ENCODE measurements at regions not wholly inside any gene's neighbourhood (a gene's known extent, or its start where the extent isn't known, plus 50 kb on each side); places are given as distances from the start of the nearest gene placed in this dataset.
"Not testable (repeated sequence)": the region's sequence is repeated elsewhere in the genome, so short reads cannot be mapped to it uniquely, and the experiment has no call there.

DNA sequence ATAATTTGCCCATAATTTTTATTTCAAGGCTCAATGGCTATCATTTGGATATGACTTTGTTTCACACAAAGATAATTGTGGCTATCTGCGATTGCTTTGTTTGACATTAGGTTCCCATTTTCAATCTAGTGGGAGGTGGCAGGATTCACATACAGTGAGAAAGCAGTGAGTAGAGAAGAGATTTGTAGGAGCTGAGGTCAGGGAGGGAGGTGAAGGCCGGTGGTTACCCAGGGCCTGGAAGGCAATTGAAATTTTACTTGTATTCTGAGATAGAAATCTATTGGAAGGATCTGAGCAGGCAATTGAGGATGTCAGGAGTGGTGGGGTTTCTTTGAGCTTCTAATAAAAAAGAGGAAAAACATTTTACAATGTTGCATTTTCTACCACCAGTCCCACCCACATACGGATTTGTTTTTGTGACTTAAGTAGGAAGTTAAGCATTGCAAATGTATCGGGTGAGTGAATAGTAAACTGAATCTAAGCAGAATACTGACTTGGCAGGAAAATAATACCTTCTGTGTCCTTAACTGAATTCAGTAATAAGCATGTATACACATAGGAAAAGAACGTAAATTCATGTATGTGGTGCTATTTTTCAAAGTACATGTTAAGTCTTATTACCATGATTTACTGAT, 80.1 kb upstream of the CDK13 start:
- not testable (repeated sequence) for DNase-seq (ENCODE audit: low spot score); H3K27ac ChIP-seq (replicated peaks; ENCODE audit: low read length); H3K23ac ChIP-seq (ENCODE audit: low read depth, low read length, poor library complexity); H3K27me3 ChIP-seq (ENCODE audit: control insufficient read depth in 3 of 3, insufficient read depth in 3 of 3, low read depth in 1 of 3, low read length in 3 of 3); H3K9me3 ChIP-seq (replicated peaks in 1 of 2; ENCODE audit: control insufficient read depth in 2 of 2, insufficient read depth in 1 of 2, low read depth in 1 of 2, low read length in 2 of 2); H3K4me2 ChIP-seq (ENCODE audit: insufficient read depth, low read length, poor library complexity, severe bottlenecking); H2BK5ac ChIP-seq (ENCODE audit: low read length); H4K8ac ChIP-seq (ENCODE audit: low read depth, low read length); H2AK5ac ChIP-seq (ENCODE audit: low read depth, low read length); H3K36me3 ChIP-seq (replicated peaks in 1 of 2; ENCODE audit: control insufficient read depth in 2 of 2, insufficient read depth in 2 of 2, low read length in 2 of 2); H2BK12ac ChIP-seq (ENCODE audit: low read length); H2AFZ ChIP-seq (ENCODE audit: low read length); H4K91ac ChIP-seq (ENCODE audit: low read depth, low read length, poor library complexity); H3K14ac ChIP-seq (ENCODE audit: low read length); H2BK120ac ChIP-seq (ENCODE audit: low read depth, low read length); H3K4me1 ChIP-seq (ENCODE audit: control insufficient read depth in 2 of 2, insufficient read depth in 1 of 2, low read depth in 1 of 2, low read length in 2 of 2); H3K18ac ChIP-seq (ENCODE audit: low read length); H3K79me1 ChIP-seq (ENCODE audit: low read depth, low read length); H3K4ac ChIP-seq (ENCODE audit: low read length); H3K4me3 ChIP-seq (ENCODE audit: low read length in 2 of 2); H3K9ac ChIP-seq (ENCODE audit: low read depth, low read length, poor library complexity); H2BK15ac ChIP-seq (ENCODE audit: low read length)
- no CpG with 5 or more reads among the region's 5 CpGs for WGBS, 2 donors (ENCODE audit: extremely low coverage in 2 of 2, insufficient read length in 2 of 2, insufficient replicate concordance in 1 of 2)

DNA sequence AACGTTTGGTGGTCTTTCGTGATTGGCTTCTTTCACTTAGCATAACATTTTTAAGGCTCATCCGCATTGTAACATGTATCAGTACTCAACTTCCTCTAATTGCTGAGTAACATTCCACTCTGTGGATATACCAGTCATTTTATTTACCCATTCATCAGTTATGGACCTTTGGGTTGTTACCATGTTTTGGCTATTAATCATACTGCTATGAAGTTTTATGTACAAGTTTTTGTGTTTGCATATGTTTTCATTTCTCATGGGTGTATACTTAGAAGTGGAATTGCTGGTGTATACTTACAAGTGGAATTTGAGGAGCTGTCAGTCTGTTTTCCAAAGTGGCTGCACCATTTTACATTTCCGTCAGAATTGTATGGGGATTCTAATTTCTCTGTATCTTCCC, 78.4 kb upstream of the CDK13 start:
- DNase-seq (ENCODE audit: low spot score); H4K8ac ChIP-seq (ENCODE audit: low read depth, low read length); H4K91ac ChIP-seq (ENCODE audit: low read depth, low read length, poor library complexity); H3K4ac ChIP-seq (ENCODE audit: low read length); H3K36me3 ChIP-seq (replicated peaks in 1 of 2; ENCODE audit: control insufficient read depth in 2 of 2, insufficient read depth in 2 of 2, low read length in 2 of 2); H2AK5ac ChIP-seq (ENCODE audit: low read depth, low read length); H3K4me2 ChIP-seq (ENCODE audit: insufficient read depth, low read length, poor library complexity, severe bottlenecking); H3K9ac ChIP-seq (ENCODE audit: low read depth, low read length, poor library complexity); H2BK12ac ChIP-seq (ENCODE audit: low read length); H2BK120ac ChIP-seq (ENCODE audit: low read depth, low read length); H3K14ac ChIP-seq (ENCODE audit: low read length); H2BK15ac ChIP-seq (ENCODE audit: low read length); H3K79me1 ChIP-seq (ENCODE audit: low read depth, low read length); H3K23ac ChIP-seq (ENCODE audit: low read depth, low read length, poor library complexity); H3K9me3 ChIP-seq (replicated peaks in 1 of 2; ENCODE audit: control insufficient read depth in 2 of 2, insufficient read depth in 1 of 2, low read depth in 1 of 2, low read length in 2 of 2); H3K4me3 ChIP-seq (ENCODE audit: low read length in 2 of 2); H2BK5ac ChIP-seq (ENCODE audit: low read length); H3K27ac ChIP-seq (replicated peaks; ENCODE audit: low read length); H3K4me1 ChIP-seq (ENCODE audit: control insufficient read depth in 2 of 2, insufficient read depth in 1 of 2, low read depth in 1 of 2, low read length in 2 of 2); H2AFZ ChIP-seq (ENCODE audit: low read length); H3K27me3 ChIP-seq (ENCODE audit: control insufficient read depth in 3 of 3, insufficient read depth in 3 of 3, low read depth in 1 of 3, low read length in 3 of 3); H3K18ac ChIP-seq (ENCODE audit: low read length): not testable (repeated sequence)
- WGBS, 2 donors (ENCODE audit: extremely low coverage in 2 of 2, insufficient read length in 2 of 2, insufficient replicate concordance in 1 of 2) = no CpG with 5 or more reads among the region's 4 CpGs

DNA sequence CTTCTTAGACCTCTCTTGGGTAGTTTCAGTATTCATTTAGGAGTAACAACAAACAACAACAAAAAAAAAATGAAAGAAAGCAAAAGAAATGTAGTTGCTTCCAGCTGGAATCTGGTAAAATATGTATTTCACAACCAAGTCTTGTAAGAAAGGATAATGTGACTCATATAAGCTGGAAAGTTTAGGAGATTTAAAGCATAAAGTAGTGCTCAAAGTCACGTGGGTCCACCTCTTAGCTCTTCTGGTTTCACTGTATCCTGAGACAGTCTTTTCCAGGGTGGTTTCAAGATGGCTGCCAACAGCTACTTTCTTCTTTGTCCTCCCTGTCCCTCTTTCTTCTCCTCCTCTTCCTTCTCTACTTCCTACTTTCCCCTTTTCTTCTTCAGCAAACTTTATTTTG, 69.5 kb upstream of the CDK13 start:
- H4K8ac ChIP-seq (ENCODE audit: low read depth, low read length) = no peak overlapping the region
- H3K4ac ChIP-seq (ENCODE audit: low read length) = no peak overlapping the region
- no peak overlapping the region for H2BK120ac ChIP-seq (ENCODE audit: low read depth, low read length)
- no peak overlapping the region for H2BK5ac ChIP-seq (ENCODE audit: low read length)
- peaks cover 2 to 3% of the 10 kb centered on the region in 2 donors for H3K9me3 ChIP-seq (replicated peaks in 1 of 2; ENCODE audit: control insufficient read depth in 2 of 2, insufficient read depth in 1 of 2, low read depth in 1 of 2, low read length in 2 of 2)
- H3K79me1 ChIP-seq (ENCODE audit: low read depth, low read length) = no peaks in the 10 kb centered on the region
- H2AK5ac ChIP-seq (ENCODE audit: low read depth, low read length) = no peak overlapping the region
- H3K9ac ChIP-seq (ENCODE audit: low read depth, low read length, poor library complexity) = no peak overlapping the region
- H4K91ac ChIP-seq (ENCODE audit: low read depth, low read length, poor library complexity) = peak overlapping the region; percentile 14
- no peak overlapping the region for H2BK15ac ChIP-seq (ENCODE audit: low read length)
- H3K4me3 ChIP-seq (ENCODE audit: low read length in 2 of 2) = no peak overlapping the region
- no CpG with 5 or more reads among the region's 1 CpG for WGBS, 2 donors (ENCODE audit: extremely low coverage in 2 of 2, insufficient read length in 2 of 2, insufficient replicate concordance in 1 of 2)
- H3K4me2 ChIP-seq (ENCODE audit: insufficient read depth, low read length, poor library complexity, severe bottlenecking) = no peak overlapping the region
- no peak overlapping the region for H3K27ac ChIP-seq (replicated peaks; ENCODE audit: low read length)
- H3K23ac ChIP-seq (ENCODE audit: low read depth, low read length, poor library complexity) = no peak overlapping the region
- no peaks in the 10 kb centered on the region for H3K36me3 ChIP-seq (replicated peaks in 1 of 2; ENCODE audit: control insufficient read depth in 2 of 2, insufficient read depth in 2 of 2, low read length in 2 of 2)
- no peaks in the 10 kb centered on the region for H3K4me1 ChIP-seq (ENCODE audit: control insufficient read depth in 2 of 2, insufficient read depth in 1 of 2, low read depth in 1 of 2, low read length in 2 of 2)
- no peak for DNase-seq (ENCODE audit: low spot score)
- no peak overlapping the region for H3K18ac ChIP-seq (ENCODE audit: low read length)
- H2AFZ ChIP-seq (ENCODE audit: low read length) = peak overlapping the region; percentile 38
- H3K14ac ChIP-seq (ENCODE audit: low read length) = no peak overlapping the region
- H3K27me3 ChIP-seq (ENCODE audit: control insufficient read depth in 3 of 3, insufficient read depth in 3 of 3, low read depth in 1 of 3, low read length in 3 of 3) = no peaks in the 10 kb centered on the region
- no peak overlapping the region for H2BK12ac ChIP-seq (ENCODE audit: low read length)

DNA sequence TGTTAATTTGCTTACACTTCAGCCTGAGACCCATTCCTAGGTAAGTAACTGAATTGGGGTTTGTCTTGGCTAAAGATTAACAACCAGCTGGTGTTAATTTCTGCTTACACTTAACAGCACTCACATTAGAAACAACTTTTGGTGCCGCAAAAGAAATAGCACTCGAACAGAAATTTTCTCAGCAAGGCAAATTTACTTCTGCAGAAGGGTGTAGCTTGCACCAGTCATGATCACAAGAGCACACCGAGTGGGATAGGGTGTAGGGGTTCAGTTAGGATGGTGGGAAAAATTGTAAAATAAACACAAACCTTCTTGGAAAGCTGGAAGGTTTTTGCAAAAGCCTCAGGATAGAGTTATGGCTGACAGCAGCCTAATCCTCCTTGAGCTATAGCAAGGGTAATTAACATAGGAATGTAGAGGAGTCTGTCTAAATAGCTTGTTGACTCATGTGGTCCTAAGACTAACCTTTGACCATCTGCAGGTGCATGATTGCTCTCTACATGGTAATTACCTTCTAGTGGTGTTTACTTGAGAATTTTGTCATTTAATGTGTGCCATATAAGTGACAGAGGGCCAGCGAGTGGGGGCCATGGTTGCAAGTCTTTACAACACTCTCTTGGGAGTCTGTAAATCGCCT, 67.8 kb upstream of the CDK13 start:
- H2BK120ac ChIP-seq (ENCODE audit: low read depth, low read length) = no peak overlapping the region
- no peaks in the 10 kb centered on the region for H3K4me1 ChIP-seq (ENCODE audit: control insufficient read depth in 2 of 2, insufficient read depth in 1 of 2, low read depth in 1 of 2, low read length in 2 of 2)
- no peak overlapping the region for H3K4ac ChIP-seq (ENCODE audit: low read length)
- no peak overlapping the region for H3K23ac ChIP-seq (ENCODE audit: low read depth, low read length, poor library complexity)
- H3K79me1 ChIP-seq (ENCODE audit: low read depth, low read length) = no peaks in the 10 kb centered on the region
- DNase-seq (ENCODE audit: low spot score) = no peak
- H2AFZ ChIP-seq (ENCODE audit: low read length) = no peak overlapping the region
- H3K27me3 ChIP-seq (ENCODE audit: control insufficient read depth in 3 of 3, insufficient read depth in 3 of 3, low read depth in 1 of 3, low read length in 3 of 3) = no peaks in the 10 kb centered on the region
- H2BK5ac ChIP-seq (ENCODE audit: low read length) = no peak overlapping the region
- H2AK5ac ChIP-seq (ENCODE audit: low read depth, low read length) = no peak overlapping the region
- H4K91ac ChIP-seq (ENCODE audit: low read depth, low read length, poor library complexity) = no peak overlapping the region
- H3K9ac ChIP-seq (ENCODE audit: low read depth, low read length, poor library complexity) = no peak overlapping the region
- no peak overlapping the region for H2BK15ac ChIP-seq (ENCODE audit: low read length)
- no peak overlapping the region for H3K27ac ChIP-seq (replicated peaks; ENCODE audit: low read length)
- no peak overlapping the region for H2BK12ac ChIP-seq (ENCODE audit: low read length)
- no peak overlapping the region for H4K8ac ChIP-seq (ENCODE audit: low read depth, low read length)
- peaks cover 2 to 3% of the 10 kb centered on the region in 2 donors for H3K9me3 ChIP-seq (replicated peaks in 1 of 2; ENCODE audit: control insufficient read depth in 2 of 2, insufficient read depth in 1 of 2, low read depth in 1 of 2, low read length in 2 of 2)
- H3K4me2 ChIP-seq (ENCODE audit: insufficient read depth, low read length, poor library complexity, severe bottlenecking) = no peak overlapping the region
- no peak overlapping the region for H3K18ac ChIP-seq (ENCODE audit: low read length)
- WGBS, 2 donors (ENCODE audit: extremely low coverage in 2 of 2, insufficient read length in 2 of 2, insufficient replicate concordance in 1 of 2) = no CpG with 5 or more reads among the region's 5 CpGs
- no peaks in the 10 kb centered on the region for H3K36me3 ChIP-seq (replicated peaks in 1 of 2; ENCODE audit: control insufficient read depth in 2 of 2, insufficient read depth in 2 of 2, low read length in 2 of 2)
- H3K4me3 ChIP-seq (ENCODE audit: low read length in 2 of 2) = no peak overlapping the region
- no peak overlapping the region for H3K14ac ChIP-seq (ENCODE audit: low read length)

Measured in neuronal stem cell (in vitro differentiated cells).